ENCODE measurements at regions not wholly inside any gene's neighbourhood (a gene's known extent, or its start where the extent isn't known, plus 50 kb on each side); places are given as distances from the start of the nearest gene placed in this dataset.

GRCh38 chr11:45563171-45563570, 102.3 kb downstream of the CHST1 start:
- Histone ChIP-seq H3K9me1 (replicated peaks; ENCODE audit: control insufficient read depth, extremely low read depth, insufficient read depth, low read length) (no peaks in the 10 kb centered on the region), H2AFZ (ENCODE audit: low read depth, low read length) (no peak overlapping the region), H3K36me3 (ENCODE audit: control insufficient read depth in 2 of 2, extremely low read depth in 1 of 2, insufficient read depth in 2 of 2, low read length in 2 of 2) (no peaks in the 10 kb centered on the region), H3K9ac (replicated peaks; ENCODE audit: extremely low read depth, insufficient read depth, low read length) (no peak overlapping the region), H3K9me3 (replicated peaks; ENCODE audit: control insufficient read depth, insufficient read depth, low read length) (no peaks in the 10 kb centered on the region), H4K20me1 (replicated peaks; ENCODE audit: control insufficient read depth, extremely low read depth, insufficient read depth, low read length) (no peaks in the 10 kb centered on the region), H3K4me2 (ENCODE audit: insufficient read depth, low read length) (no peak overlapping the region), H3K4me3 (replicated peaks in 1 of 3; ENCODE audit: insufficient read depth in 1 of 3, low read depth in 1 of 3, low read length in 3 of 3) (no peak overlapping the region), H3K27me3 (ENCODE audit: control insufficient read depth in 2 of 2, insufficient read depth in 2 of 2, low read length in 2 of 2) (no peaks in the 10 kb centered on the region), H3K4me1 (ENCODE audit: control insufficient read depth, extremely low read depth, insufficient read depth, low read length) (no peaks in the 10 kb centered on the region), H3K27ac (ENCODE audit: insufficient read depth, low read depth, low read length) (no peak overlapping the region), H3K79me2 (ENCODE audit: control insufficient read depth, insufficient read depth, low read length) (no peaks in the 10 kb centered on the region)
- TF ChIP-seq MAX (IDR thresholded peaks at IDR 0.05; ENCODE audit: insufficient read depth, insufficient read length) (no peak), EZH2 (IDR thresholded peaks at IDR 0.05; ENCODE audit: borderline replicate concordance, low read depth, low read length, severe bottlenecking) (no peak), FOS (IDR thresholded peaks at IDR 0.05; ENCODE audit: borderline replicate concordance, insufficient read depth, low read length) (no peak), POLR2A (IDR thresholded peaks at IDR 0.05; ENCODE audit: low read depth, low read length) (no peak), MYC (IDR thresholded peaks at IDR 0.05; ENCODE audit: low read depth, low read length) (no peak), GATA2 (IDR thresholded peaks at IDR 0.05; ENCODE audit: insufficient read depth, insufficient read length, low read depth, low read length) (no peak), CTCF (IDR thresholded peaks at IDR 0.05; ENCODE audit: extremely low read depth in 1 of 2, insufficient read depth in 1 of 2, low read depth in 1 of 2, low read length in 2 of 2) (no peak), JUN (IDR thresholded peaks at IDR 0.05; ENCODE audit: borderline replicate concordance, insufficient read depth, insufficient read length, low read depth) (no peak), POLR2AphosphoS5 (IDR thresholded peaks at IDR 0.05; ENCODE audit: insufficient read depth, low read depth, low read length) (no peak)
- DNase-seq (ENCODE audit: low read depth, low spot score) (no peak), FAIRE-seq (no peak)
- ChIA-PET CTCF (interaction anchor here (1.5 to 1.9 kb wide), 2 partner anchors 14 to 209 kb away, joined by 4 to 8 read pairs; no protein-coding TSS in a partner anchor), POLR2A (no interaction called here)
- no TSS peak for BruUV-seq (replicated peaks)
- dilution Hi-C loops (cut with MboI; ENCODE audit: extremely low pct_ligation_motif_present, low sequenced_read_pairs), result no loop called here
- intact Hi-C loops (cut with micrococcal nuclease), result no loop called here

All from endothelial cell of umbilical vein (primary cell).